ENCODE measurements at regions not wholly inside any gene's neighbourhood (a gene's known extent, or its start where the extent isn't known, plus 50 kb on each side); places are given as distances from the start of the nearest gene placed in this dataset.

DNA sequence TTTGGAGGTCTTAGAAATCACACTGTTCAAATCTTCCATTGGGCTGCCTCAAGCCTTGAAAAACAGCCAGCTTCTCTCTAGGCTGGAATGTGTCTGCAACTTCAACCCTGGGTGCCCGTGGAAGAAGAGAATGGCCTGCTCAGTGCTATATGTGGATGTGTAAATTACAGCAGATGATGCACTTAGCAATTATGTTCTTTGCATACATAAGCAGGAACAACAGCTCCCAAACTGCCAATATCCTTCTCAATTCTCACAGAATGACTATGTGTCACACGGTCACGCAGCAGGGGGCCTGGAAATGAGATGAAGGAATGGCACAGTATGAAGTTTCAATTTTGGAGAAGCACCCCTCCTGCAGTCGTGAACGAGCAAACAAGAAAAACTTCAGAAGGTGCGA lies 175.2 kb upstream of the SMARCA2 start:
- TF ChIP-seq NR3C1 (IDR thresholded peaks at IDR 0.05) = no peak
- TF ChIP-seq, protein P1, sequence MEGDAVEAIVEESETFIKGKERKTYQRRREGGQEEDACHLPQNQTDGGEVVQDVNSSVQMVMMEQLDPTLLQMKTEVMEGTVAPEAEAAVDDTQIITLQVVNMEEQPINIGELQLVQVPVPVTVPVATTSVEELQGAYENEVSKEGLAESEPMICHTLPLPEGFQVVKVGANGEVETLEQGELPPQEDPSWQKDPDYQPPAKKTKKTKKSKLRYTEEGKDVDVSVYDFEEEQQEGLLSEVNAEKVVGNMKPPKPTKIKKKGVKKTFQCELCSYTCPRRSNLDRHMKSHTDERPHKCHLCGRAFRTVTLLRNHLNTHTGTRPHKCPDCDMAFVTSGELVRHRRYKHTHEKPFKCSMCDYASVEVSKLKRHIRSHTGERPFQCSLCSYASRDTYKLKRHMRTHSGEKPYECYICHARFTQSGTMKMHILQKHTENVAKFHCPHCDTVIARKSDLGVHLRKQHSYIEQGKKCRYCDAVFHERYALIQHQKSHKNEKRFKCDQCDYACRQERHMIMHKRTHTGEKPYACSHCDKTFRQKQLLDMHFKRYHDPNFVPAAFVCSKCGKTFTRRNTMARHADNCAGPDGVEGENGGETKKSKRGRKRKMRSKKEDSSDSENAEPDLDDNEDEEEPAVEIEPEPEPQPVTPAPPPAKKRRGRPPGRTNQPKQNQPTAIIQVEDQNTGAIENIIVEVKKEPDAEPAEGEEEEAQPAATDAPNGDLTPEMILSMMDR (IDR thresholded peaks at IDR 0.05) = no peak
- TF ChIP-seq MYC (IDR thresholded peaks at IDR 0.05; ENCODE audit: borderline replicate concordance, low read length) = no peak
- TF ChIP-seq CBX8 (IDR thresholded peaks at IDR 0.05) = no peak
- TF ChIP-seq, protein P2, sequence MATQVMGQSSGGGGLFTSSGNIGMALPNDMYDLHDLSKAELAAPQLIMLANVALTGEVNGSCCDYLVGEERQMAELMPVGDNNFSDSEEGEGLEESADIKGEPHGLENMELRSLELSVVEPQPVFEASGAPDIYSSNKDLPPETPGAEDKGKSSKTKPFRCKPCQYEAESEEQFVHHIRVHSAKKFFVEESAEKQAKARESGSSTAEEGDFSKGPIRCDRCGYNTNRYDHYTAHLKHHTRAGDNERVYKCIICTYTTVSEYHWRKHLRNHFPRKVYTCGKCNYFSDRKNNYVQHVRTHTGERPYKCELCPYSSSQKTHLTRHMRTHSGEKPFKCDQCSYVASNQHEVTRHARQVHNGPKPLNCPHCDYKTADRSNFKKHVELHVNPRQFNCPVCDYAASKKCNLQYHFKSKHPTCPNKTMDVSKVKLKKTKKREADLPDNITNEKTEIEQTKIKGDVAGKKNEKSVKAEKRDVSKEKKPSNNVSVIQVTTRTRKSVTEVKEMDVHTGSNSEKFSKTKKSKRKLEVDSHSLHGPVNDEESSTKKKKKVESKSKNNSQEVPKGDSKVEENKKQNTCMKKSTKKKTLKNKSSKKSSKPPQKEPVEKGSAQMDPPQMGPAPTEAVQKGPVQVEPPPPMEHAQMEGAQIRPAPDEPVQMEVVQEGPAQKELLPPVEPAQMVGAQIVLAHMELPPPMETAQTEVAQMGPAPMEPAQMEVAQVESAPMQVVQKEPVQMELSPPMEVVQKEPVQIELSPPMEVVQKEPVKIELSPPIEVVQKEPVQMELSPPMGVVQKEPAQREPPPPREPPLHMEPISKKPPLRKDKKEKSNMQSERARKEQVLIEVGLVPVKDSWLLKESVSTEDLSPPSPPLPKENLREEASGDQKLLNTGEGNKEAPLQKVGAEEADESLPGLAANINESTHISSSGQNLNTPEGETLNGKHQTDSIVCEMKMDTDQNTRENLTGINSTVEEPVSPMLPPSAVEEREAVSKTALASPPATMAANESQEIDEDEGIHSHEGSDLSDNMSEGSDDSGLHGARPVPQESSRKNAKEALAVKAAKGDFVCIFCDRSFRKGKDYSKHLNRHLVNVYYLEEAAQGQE (IDR thresholded peaks at IDR 0.05) = no peak
- no peak for TF ChIP-seq SMC3 (IDR thresholded peaks at IDR 0.05)
- TF ChIP-seq, protein P3, sequence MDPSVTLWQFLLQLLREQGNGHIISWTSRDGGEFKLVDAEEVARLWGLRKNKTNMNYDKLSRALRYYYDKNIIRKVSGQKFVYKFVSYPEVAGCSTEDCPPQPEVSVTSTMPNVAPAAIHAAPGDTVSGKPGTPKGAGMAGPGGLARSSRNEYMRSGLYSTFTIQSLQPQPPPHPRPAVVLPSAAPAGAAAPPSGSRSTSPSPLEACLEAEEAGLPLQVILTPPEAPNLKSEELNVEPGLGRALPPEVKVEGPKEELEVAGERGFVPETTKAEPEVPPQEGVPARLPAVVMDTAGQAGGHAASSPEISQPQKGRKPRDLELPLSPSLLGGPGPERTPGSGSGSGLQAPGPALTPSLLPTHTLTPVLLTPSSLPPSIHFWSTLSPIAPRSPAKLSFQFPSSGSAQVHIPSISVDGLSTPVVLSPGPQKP (IDR thresholded peaks at IDR 0.05; ENCODE audit: low read depth, low read length) = no peak
- no peak for TF ChIP-seq POLR2A (IDR thresholded peaks at IDR 0.05; ENCODE audit: low read length)
- no peak for TF ChIP-seq KDM5A (IDR thresholded peaks at IDR 0.05)
- no peak for TF ChIP-seq CEBPB (IDR thresholded peaks at IDR 0.05)
- TF ChIP-seq JUN (IDR thresholded peaks at IDR 0.05) = no peak
- TF ChIP-seq MAZ (IDR thresholded peaks at IDR 0.05; ENCODE audit: borderline replicate concordance, low read depth, low read length) = no peak
- no peak for TF ChIP-seq RCOR1 (IDR thresholded peaks at IDR 0.05; ENCODE audit: low read depth, low read length)

Data from A549 (cell line).